PC-3 (cell line): ENCODE measurements at regions not wholly inside any gene's neighbourhood (a gene's known extent, or its start where the extent isn't known, plus 50 kb on each side); places are given as distances from the start of the nearest gene placed in this dataset.

Experiments used
- ATAC-seq: fragments of 200-7000 bp; cut with Tn5 transposase; 2 replicates; pipeline ENCODE4 v1.9.1; 2020; ENCODE audit warnings: mild to moderate bottlenecking, moderate library complexity
- BruUV-seq: library from RNA; stranded (reverse); fragments of 400-500 nt; replicated peaks from 2 replicates; lab custom pipeline; 2021; lab: Mats Ljungman, UMichigan
- CTCF ChIA-PET: fragments of 300-600 bp; sonication (Branson Sonifier 250); formaldehyde crosslinking; loops from one replicate; lab custom pipeline; 2022; ENCODE audit warnings: antibody characterized with exemption; lab: Charles Lee
- POLR2A ChIA-PET: fragments of 300-600 bp; sonication (Branson Sonifier 250); formaldehyde crosslinking; loops from one replicate; lab custom pipeline; 2022; ENCODE audit warnings: antibody characterized with exemption; ENCODE audit not compliant: unreplicated experiment; lab: Charles Lee
- DNase-seq: peaks from one replicate; pipeline ENCODE4 v3.0.0-alpha.2; 2015
- H2AFZ ChIP-seq: fragments of 300-600 bp; sonication (generic); 2 replicates; pipeline ENCODE4 v1.6.0; 2016; ENCODE audit warnings: antibody characterized with exemption, low read length
- H3F3A ChIP-seq: fragments of 300-600 bp; sonication (generic); one replicate; pipeline ENCODE4 v1.6.0; 2017; ENCODE audit warnings: antibody characterized with exemption, low read length, control low read depth, mild to moderate bottlenecking; ENCODE audit not compliant: unreplicated experiment
- H3K27ac ChIP-seq: fragments of 300-600 bp; sonication (generic); 2 replicates; pipeline ENCODE4 v1.5.1; 2016; ENCODE audit warnings: mild to moderate bottlenecking, low read length
- H3K27me3 ChIP-seq: fragments of 300-600 bp; sonication (generic); 2 replicates; pipeline ENCODE4 v1.6.1; 2016; ENCODE audit warnings: low read length, mixed read lengths
- H3K36me3 ChIP-seq: fragments of 300-600 bp; sonication (generic); 2 replicates; pipeline ENCODE4 v1.6.1; 2016; ENCODE audit warnings: low read depth, mixed run types, low read length, mixed read lengths
- H3K4me1 ChIP-seq: fragments of 300-600 bp; sonication (generic); 2 replicates; pipeline ENCODE4 v1.5.1; 2016; ENCODE audit warnings: low read length; ENCODE audit not compliant: insufficient read depth
- H3K4me2 ChIP-seq: fragments of 300-600 bp; sonication (generic); 2 replicates; pipeline ENCODE4 v1.6.0; 2016; ENCODE audit warnings: low read length
- H3K4me3 ChIP-seq: fragments of 300-600 bp; sonication (generic); 2 replicates; pipeline ENCODE4 v1.5.1; 2016; ENCODE audit warnings: mild to moderate bottlenecking, low read length, mixed read lengths
- H3K79me2 ChIP-seq: fragments of 300-600 bp; sonication (generic); 2 replicates; pipeline ENCODE4 v1.6.1; 2017; ENCODE audit warnings: low read length, mixed read lengths
- H3K9ac ChIP-seq: fragments of 300-600 bp; sonication (generic); 2 replicates; pipeline ENCODE4 v1.6.0; 2016; ENCODE audit warnings: mild to moderate bottlenecking, low read length
- H3K9me2 ChIP-seq: fragments of 300-600 bp; sonication (generic); replicated peaks from 2 replicates; pipeline ENCODE4 v1.6.1; 2016; ENCODE audit warnings: mixed run types, low read length, mixed read lengths
- H3K9me3 ChIP-seq: fragments of 300-600 bp; sonication (generic); 2 replicates; pipeline ENCODE4 v1.6.1; 2016; ENCODE audit warnings: low read length, mixed read lengths
- H4K20me1 ChIP-seq: fragments of 300-600 bp; sonication (generic); 2 replicates; pipeline ENCODE4 v1.6.1; 2016; ENCODE audit warnings: low read length, mixed read lengths
- EZH2 ChIP-seq: fragments of 300-600 bp; sonication (generic); IDR thresholded peaks from one replicate; pipeline ENCODE4 v1.6.1; 2017; ENCODE audit warnings: antibody characterized with exemption, mild to moderate bottlenecking, low read length; ENCODE audit not compliant: unreplicated experiment
- EZH2phosphoT487 ChIP-seq: fragments of 300-600 bp; sonication (generic); IDR thresholded peaks from 2 replicates; pipeline ENCODE4 v1.6.1; 2018; ENCODE audit warnings: mild to moderate bottlenecking, antibody characterized with exemption, low read length, borderline replicate concordance
- intact Hi-C: fragments of 100-400 bp; cut with micrococcal nuclease; formaldehyde crosslinking; loops from 2 replicates; pipeline ENCODE4 v1.9.0; 2023
- TF ChIP-seq, protein P1 (sequence below): fragments of 300-600 bp; sonication (generic); conservative IDR thresholded peaks from 2 replicates; pipeline ENCODE4 v1.5.1; 2017; ENCODE audit warnings: antibody characterized with exemption, low read depth, mild to moderate bottlenecking, low read length

DNA sequence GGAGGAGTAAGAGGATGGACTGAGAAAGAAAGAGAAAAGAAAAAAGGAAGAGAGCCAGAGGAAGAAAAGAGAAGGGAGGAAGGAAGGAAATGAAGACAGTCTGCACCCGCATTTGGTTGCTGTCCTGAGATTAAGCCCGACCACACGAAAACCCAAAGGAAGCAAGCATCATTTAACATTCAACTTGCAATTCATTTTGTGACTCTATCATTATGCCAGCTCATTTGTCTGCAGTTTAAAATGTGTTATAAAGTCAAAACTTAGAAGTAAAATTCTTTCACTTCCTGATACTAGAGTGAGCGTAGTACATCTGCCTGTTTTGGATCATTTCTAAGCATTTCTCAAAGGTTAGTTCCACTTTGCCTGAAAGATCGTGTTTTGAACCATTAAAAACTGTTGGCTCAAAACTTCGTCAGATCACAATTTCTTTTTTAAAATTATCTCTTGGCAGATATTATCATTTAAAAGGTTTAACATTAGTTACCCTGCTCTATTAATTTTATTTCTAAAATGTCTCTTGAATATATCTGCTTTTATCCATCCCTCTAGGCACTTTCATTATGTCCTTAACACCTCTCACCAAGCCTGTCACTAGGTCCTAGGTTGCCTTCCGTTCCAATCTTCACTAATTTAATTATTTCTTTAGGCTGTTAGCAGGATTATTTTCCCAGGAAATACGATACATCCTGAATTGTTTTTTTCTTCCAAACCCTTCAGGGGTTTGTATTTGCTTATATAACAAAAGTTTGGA lies 240.9 kb downstream of the TLE4 start:
- no peak overlapping the region for H3K9ac ChIP-seq
- ChIA-PET POLR2A (no interaction called here), CTCF (no interaction called here)
- no peaks in the 10 kb centered on the region for H3K9me3 ChIP-seq
- DNase-seq, result no peak
- no peak overlapping the region for H3K4me3 ChIP-seq
- H3F3A ChIP-seq, result no peaks in the 10 kb centered on the region
- H2AFZ ChIP-seq, result no peak overlapping the region
- H4K20me1 ChIP-seq, result no peaks in the 10 kb centered on the region
- H3K27me3 ChIP-seq, result no peaks in the 10 kb centered on the region
- no peaks in the 10 kb centered on the region for H3K9me2 ChIP-seq
- peaks cover 24% of the 10 kb centered on the region for H3K4me1 ChIP-seq
- peak overlapping the region; percentile 28; the same call in 1 of the 2 replicates for H3K4me2 ChIP-seq
- BruUV-seq, result no TSS peak
- H3K79me2 ChIP-seq, result no peaks in the 10 kb centered on the region
- no peak overlapping the region for H3K27ac ChIP-seq
- ATAC-seq, result no peak
- intact Hi-C loops, result loop anchor here (5.0 kb wide), 2 partner anchors 145 to 240 kb away; partner anchors contain the start of gene TLE4
- H3K36me3 ChIP-seq, result no peaks in the 10 kb centered on the region
- no peak for TF ChIP-seq EZH2
- TF ChIP-seq EZH2phosphoT487, result no peak
- TF ChIP-seq, protein P1, sequence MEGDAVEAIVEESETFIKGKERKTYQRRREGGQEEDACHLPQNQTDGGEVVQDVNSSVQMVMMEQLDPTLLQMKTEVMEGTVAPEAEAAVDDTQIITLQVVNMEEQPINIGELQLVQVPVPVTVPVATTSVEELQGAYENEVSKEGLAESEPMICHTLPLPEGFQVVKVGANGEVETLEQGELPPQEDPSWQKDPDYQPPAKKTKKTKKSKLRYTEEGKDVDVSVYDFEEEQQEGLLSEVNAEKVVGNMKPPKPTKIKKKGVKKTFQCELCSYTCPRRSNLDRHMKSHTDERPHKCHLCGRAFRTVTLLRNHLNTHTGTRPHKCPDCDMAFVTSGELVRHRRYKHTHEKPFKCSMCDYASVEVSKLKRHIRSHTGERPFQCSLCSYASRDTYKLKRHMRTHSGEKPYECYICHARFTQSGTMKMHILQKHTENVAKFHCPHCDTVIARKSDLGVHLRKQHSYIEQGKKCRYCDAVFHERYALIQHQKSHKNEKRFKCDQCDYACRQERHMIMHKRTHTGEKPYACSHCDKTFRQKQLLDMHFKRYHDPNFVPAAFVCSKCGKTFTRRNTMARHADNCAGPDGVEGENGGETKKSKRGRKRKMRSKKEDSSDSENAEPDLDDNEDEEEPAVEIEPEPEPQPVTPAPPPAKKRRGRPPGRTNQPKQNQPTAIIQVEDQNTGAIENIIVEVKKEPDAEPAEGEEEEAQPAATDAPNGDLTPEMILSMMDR, result no peak

DNA sequence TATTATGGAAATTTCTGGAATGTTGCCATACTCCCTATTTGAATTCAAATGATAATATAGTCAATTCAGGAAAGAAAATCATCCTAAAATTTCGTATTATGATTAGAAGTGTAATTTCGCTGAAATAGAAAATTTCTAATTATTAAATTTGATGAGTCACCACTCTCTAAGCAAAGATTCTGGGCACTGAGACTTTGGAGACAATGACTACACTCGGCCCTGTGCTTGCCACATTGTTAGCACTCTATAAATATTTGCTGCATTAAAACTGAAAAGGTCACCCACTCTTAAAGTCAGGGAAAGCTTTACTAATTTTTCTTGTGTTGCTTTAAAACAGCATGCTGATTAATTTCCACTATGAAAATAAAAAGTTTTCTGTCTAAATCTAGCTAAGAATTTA lies 240.3 kb downstream of the TLE4 start:
- no peak for TF ChIP-seq EZH2phosphoT487
- no peak for TF ChIP-seq EZH2
- TF ChIP-seq, protein P1, result no peak
- H3K4me3 ChIP-seq, result no peak overlapping the region
- H3K9me3 ChIP-seq, result no peaks in the 10 kb centered on the region
- CTCF ChIA-PET, result no interaction called here
- no peaks in the 10 kb centered on the region for H3F3A ChIP-seq
- no peaks in the 10 kb centered on the region for H4K20me1 ChIP-seq
- H3K27ac ChIP-seq, result no peak overlapping the region
- H3K4me1 ChIP-seq, result peaks cover 24% of the 10 kb centered on the region
- H3K79me2 ChIP-seq, result no peaks in the 10 kb centered on the region
- H3K4me2 ChIP-seq, result peak overlapping the region; percentile 28; the same call in 1 of the 2 replicates
- intact Hi-C loops, result loop anchor here (5.0 kb wide), 2 partner anchors 145 to 240 kb away; partner anchors contain the start of gene TLE4
- no peak overlapping the region for H2AFZ ChIP-seq
- no peak for ATAC-seq
- H3K36me3 ChIP-seq, result no peaks in the 10 kb centered on the region
- POLR2A ChIA-PET, result no interaction called here
- no peaks in the 10 kb centered on the region for H3K9me2 ChIP-seq
- no peak overlapping the region for H3K9ac ChIP-seq
- no peaks in the 10 kb centered on the region for H3K27me3 ChIP-seq
- no TSS peak for BruUV-seq
- peak; percentile 17 for DNase-seq

DNA sequence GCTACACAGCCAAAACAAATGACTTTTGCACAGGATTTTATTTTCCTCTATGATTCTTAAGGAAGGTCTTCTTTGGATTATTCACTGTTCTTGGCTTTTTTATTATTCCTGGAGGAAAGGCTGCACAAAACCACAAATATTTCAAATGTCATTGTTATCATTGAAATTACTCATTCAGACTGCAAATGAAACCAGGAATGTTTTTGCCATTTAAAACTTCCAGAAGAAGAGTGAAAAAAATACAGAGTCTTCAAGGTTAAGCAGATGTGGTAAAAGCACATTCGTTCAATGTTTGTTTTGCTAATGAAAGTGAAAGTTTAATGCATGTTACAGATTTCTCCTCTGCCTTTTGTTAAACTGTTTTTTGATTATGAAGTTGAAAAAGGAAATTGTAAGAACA lies 238.2 kb downstream of the TLE4 start:
- H3K36me3 ChIP-seq, result no peaks in the 10 kb centered on the region
- H3K79me2 ChIP-seq, result no peaks in the 10 kb centered on the region
- no peak overlapping the region for H2AFZ ChIP-seq
- no peak overlapping the region for H3K27ac ChIP-seq
- no peaks in the 10 kb centered on the region for H3K27me3 ChIP-seq
- no peaks in the 10 kb centered on the region for H3F3A ChIP-seq
- ChIA-PET CTCF (no interaction called here), POLR2A (no interaction called here)
- H3K9me3 ChIP-seq, result no peaks in the 10 kb centered on the region
- BruUV-seq, result no TSS peak
- no peaks in the 10 kb centered on the region for H3K9me2 ChIP-seq
- H3K4me1 ChIP-seq, result peaks cover 24% of the 10 kb centered on the region
- H3K9ac ChIP-seq, result no peak overlapping the region
- DNase-seq (peak; percentile 71), ATAC-seq (peak; percentile 58)
- no peaks in the 10 kb centered on the region for H4K20me1 ChIP-seq
- no peak for TF ChIP-seq EZH2phosphoT487
- TF ChIP-seq, protein P1, result no peak
- H3K4me2 ChIP-seq, result peak overlapping the region; percentile 74
- H3K4me3 ChIP-seq, result peak overlapping the region; percentile 52; the same call in 1 of the 2 replicates
- intact Hi-C loops, result loop anchor here (5.0 kb wide), 2 partner anchors 143 to 238 kb away; partner anchors contain the start of gene TLE4
